ENCODE measurements at regions not wholly inside any gene's neighbourhood (a gene's known extent, or its start where the extent isn't known, plus 50 kb on each side); places are given as distances from the start of the nearest gene placed in this dataset.

DNA sequence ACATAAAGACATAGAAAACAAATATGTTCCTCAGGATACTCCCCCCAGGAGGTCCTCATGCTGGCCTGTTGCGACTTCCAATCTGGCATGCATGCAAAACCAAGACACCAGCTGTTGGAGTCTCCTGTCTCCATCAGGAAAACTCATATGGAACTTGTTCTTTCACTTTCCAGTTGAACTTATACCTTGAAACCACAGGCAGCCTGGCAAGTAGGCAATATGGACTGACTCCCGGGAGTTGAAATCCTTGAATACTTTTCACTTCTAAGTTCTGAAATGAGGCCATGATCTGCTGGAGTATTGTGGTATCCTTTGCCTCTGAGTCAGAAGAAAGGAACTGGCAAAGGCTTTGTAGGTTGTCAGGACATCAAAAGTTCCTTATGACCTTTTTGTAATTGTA is 444.2 kb downstream of the IDS start:
- DNase-seq = no peak
- 58 to 62% methylated on average over 2 of the region's 2 CpGs for WGBS, 2 donors
- intact Hi-C loops (cut with DNase I) = no loop called here

More for the DNA sequence above, 444.2 kb downstream of the IDS start:
- Histone ChIP-seq H3K4me1 (ENCODE audit: control insufficient read depth in 1 of 2, insufficient read depth in 2 of 2, low read length in 2 of 2) (no peaks in the 10 kb centered on the region), H3K36me3 (ENCODE audit: control insufficient read depth in 1 of 2, insufficient read depth in 2 of 2, low read length in 1 of 2) (no peaks in the 10 kb centered on the region), H3K27ac (ENCODE audit: low read depth in 1 of 2, low read length in 2 of 2) (no peak overlapping the region), H3K27me3 (ENCODE audit: control insufficient read depth in 1 of 2, insufficient read depth in 2 of 2, low read length in 1 of 2) (no peaks in the 10 kb centered on the region), H3K9me3 (ENCODE audit: control insufficient read depth, low read length) (no peaks in the 10 kb centered on the region), H3K4me3 (ENCODE audit: low read length in 2 of 2) (no peak overlapping the region)
- no peak for ATAC-seq (ENCODE audit: low FRiP score)
